ENCODE measurements at regions not wholly inside any gene's neighbourhood (a gene's known extent, or its start where the extent isn't known, plus 50 kb on each side); places are given as distances from the start of the nearest gene placed in this dataset.

GRCh38 chr16:80417706-80418271, 123.0 kb upstream of the DYNLRB2 start:
- DNase-seq (ENCODE audit: low spot score): no peak
- Mint-ChIP-seq H3K4me3 (ENCODE audit: unreplicated experiment) (no peak overlapping the region), H3K27ac (ENCODE audit: unreplicated experiment) (no peak overlapping the region), H3K4me1 (ENCODE audit: unreplicated experiment) (no peaks in the 10 kb centered on the region), H3K27me3 (ENCODE audit: unreplicated experiment) (no peaks in the 10 kb centered on the region), H3K36me3 (ENCODE audit: low read depth, unreplicated experiment) (no peaks in the 10 kb centered on the region), H3K9me3 (ENCODE audit: unreplicated experiment) (no peaks in the 10 kb centered on the region)
- TF ChIP-seq, protein P1, sequence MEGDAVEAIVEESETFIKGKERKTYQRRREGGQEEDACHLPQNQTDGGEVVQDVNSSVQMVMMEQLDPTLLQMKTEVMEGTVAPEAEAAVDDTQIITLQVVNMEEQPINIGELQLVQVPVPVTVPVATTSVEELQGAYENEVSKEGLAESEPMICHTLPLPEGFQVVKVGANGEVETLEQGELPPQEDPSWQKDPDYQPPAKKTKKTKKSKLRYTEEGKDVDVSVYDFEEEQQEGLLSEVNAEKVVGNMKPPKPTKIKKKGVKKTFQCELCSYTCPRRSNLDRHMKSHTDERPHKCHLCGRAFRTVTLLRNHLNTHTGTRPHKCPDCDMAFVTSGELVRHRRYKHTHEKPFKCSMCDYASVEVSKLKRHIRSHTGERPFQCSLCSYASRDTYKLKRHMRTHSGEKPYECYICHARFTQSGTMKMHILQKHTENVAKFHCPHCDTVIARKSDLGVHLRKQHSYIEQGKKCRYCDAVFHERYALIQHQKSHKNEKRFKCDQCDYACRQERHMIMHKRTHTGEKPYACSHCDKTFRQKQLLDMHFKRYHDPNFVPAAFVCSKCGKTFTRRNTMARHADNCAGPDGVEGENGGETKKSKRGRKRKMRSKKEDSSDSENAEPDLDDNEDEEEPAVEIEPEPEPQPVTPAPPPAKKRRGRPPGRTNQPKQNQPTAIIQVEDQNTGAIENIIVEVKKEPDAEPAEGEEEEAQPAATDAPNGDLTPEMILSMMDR (IDR thresholded peaks at IDR 0.05; ENCODE audit: unreplicated experiment): no peak

DNA sequence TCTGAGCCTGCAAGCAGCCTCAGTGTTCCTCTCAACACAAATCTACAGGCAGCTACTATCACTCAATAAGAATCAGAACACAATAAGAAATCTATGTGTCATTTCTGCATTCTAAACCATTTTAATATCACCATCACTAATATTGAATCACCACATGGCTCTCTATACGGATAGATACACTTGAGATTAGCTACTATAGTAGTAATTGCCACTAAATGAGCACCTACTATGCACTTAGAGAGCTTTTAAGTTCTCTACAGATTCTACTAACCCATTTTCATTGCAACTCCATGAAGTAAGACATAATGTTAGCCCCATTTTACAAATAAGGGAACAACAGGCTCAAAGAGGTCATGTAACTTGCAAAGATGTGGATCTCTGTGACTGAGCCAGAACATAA, 132.8 kb upstream of the DYNLRB2 start:
- H3K4me1 Mint-ChIP-seq (ENCODE audit: unreplicated experiment): no peaks in the 10 kb centered on the region
- H3K36me3 Mint-ChIP-seq (ENCODE audit: low read depth, unreplicated experiment): no peaks in the 10 kb centered on the region
- H3K27ac Mint-ChIP-seq (ENCODE audit: unreplicated experiment): no peak overlapping the region
- no peak for DNase-seq (ENCODE audit: low spot score)
- no peaks in the 10 kb centered on the region for H3K9me3 Mint-ChIP-seq (ENCODE audit: unreplicated experiment)
- no peaks in the 10 kb centered on the region for H3K27me3 Mint-ChIP-seq (ENCODE audit: unreplicated experiment)
- TF ChIP-seq, protein P1 (IDR thresholded peaks at IDR 0.05; ENCODE audit: unreplicated experiment): no peak
- H3K4me3 Mint-ChIP-seq (ENCODE audit: unreplicated experiment): no peak overlapping the region

DNA sequence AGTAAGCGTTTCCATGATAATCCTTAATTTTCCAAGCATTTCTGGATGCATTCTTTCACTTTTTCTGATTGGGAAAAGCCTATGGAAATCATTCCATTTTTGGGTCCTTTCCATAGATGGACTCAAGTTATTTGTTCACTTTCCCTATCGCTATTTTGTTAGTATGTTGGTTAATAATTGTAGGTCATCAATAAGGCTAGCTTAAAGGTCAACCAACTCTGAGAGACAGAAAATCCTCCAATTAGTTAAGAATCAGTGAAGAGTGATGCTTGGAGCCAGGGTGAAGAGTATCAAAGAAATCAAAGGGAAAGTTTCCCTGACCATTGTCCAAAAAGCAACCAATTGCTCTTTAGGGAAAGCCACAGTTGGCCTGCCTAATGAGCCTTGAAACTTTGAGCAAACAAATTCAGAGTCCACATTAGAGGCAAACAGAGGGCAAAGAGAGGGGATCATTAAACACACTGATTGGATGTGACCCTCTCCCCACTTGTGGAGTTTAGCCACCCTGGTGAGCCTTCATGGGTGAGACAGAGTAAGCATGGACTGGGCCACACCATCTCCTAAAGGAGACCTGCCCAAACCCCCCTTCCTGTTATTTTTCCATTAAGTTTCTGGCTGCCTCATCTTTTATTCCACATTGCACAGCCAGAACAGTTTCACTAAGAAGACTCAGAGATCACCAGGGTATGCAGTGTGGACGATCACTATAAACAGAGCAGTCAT, 133.4 kb upstream of the DYNLRB2 start:
- H3K9me3 Mint-ChIP-seq (ENCODE audit: unreplicated experiment): no peaks in the 10 kb centered on the region
- no peaks in the 10 kb centered on the region for H3K4me1 Mint-ChIP-seq (ENCODE audit: unreplicated experiment)
- no peaks in the 10 kb centered on the region for H3K27me3 Mint-ChIP-seq (ENCODE audit: unreplicated experiment)
- TF ChIP-seq, protein P1 (IDR thresholded peaks at IDR 0.05; ENCODE audit: unreplicated experiment): no peak
- no peak for DNase-seq (ENCODE audit: low spot score)
- H3K27ac Mint-ChIP-seq (ENCODE audit: unreplicated experiment): no peak overlapping the region
- no peak overlapping the region for H3K4me3 Mint-ChIP-seq (ENCODE audit: unreplicated experiment)
- no peaks in the 10 kb centered on the region for H3K36me3 Mint-ChIP-seq (ENCODE audit: low read depth, unreplicated experiment)

GRCh38 chr16:80404847-80405246, 135.9 kb upstream of the DYNLRB2 start:
- DNase-seq (ENCODE audit: low spot score): no peak
- H3K27me3 Mint-ChIP-seq (ENCODE audit: unreplicated experiment): no peaks in the 10 kb centered on the region

GRCh38 chr16:80403894-80404293, 136.9 kb upstream of the DYNLRB2 start:
- TF ChIP-seq, protein P1 (IDR thresholded peaks at IDR 0.05; ENCODE audit: unreplicated experiment): no peak
- Mint-ChIP-seq H3K27me3 (ENCODE audit: unreplicated experiment) (no peaks in the 10 kb centered on the region), H3K4me3 (ENCODE audit: unreplicated experiment) (no peak overlapping the region), H3K4me1 (ENCODE audit: unreplicated experiment) (no peaks in the 10 kb centered on the region), H3K9me3 (ENCODE audit: unreplicated experiment) (no peaks in the 10 kb centered on the region), H3K36me3 (ENCODE audit: low read depth, unreplicated experiment) (no peaks in the 10 kb centered on the region), H3K27ac (ENCODE audit: unreplicated experiment) (no peak overlapping the region)
- no peak for DNase-seq (ENCODE audit: low spot score)

More at GRCh38 chr16:80404847-80405246, 135.9 kb upstream of the DYNLRB2 start:
- H3K27ac Mint-ChIP-seq (ENCODE audit: unreplicated experiment): no peak overlapping the region
- no peaks in the 10 kb centered on the region for H3K36me3 Mint-ChIP-seq (ENCODE audit: low read depth, unreplicated experiment)
- H3K9me3 Mint-ChIP-seq (ENCODE audit: unreplicated experiment): no peaks in the 10 kb centered on the region
- no peaks in the 10 kb centered on the region for H3K4me1 Mint-ChIP-seq (ENCODE audit: unreplicated experiment)
- H3K4me3 Mint-ChIP-seq (ENCODE audit: unreplicated experiment): no peak overlapping the region
- TF ChIP-seq, protein P1 (IDR thresholded peaks at IDR 0.05; ENCODE audit: unreplicated experiment): no peak

Data from endothelial cell (in vitro differentiated cells).